ENCODE measurements at regions not wholly inside any gene's neighbourhood (a gene's known extent, or its start where the extent isn't known, plus 50 kb on each side); places are given as distances from the start of the nearest gene placed in this dataset.

GRCh38 chr3:20701641-20702040, 515.6 kb upstream of the SGO1 start:
- TF ChIP-seq CTCF (IDR thresholded peaks at IDR 0.05; ENCODE audit: insufficient read depth, low read depth, low read length, missing control alignments), result no peak
- DNase-seq (ENCODE audit: low read depth), result no peak
- H3K4me3 ChIP-seq (ENCODE audit: low read length), result no peak overlapping the region

GRCh38 chr3:20700714-20701113, 514.7 kb upstream of the SGO1 start:
- no peak for DNase-seq (ENCODE audit: low read depth)
- no peak for TF ChIP-seq CTCF (IDR thresholded peaks at IDR 0.05; ENCODE audit: insufficient read depth, low read depth, low read length, missing control alignments)

GRCh38 chr3:20698896-20699295, 512.9 kb upstream of the SGO1 start:
- H3K4me3 ChIP-seq (ENCODE audit: low read length), result no peak overlapping the region
- no peak for TF ChIP-seq CTCF (IDR thresholded peaks at IDR 0.05; ENCODE audit: insufficient read depth, low read depth, low read length, missing control alignments)
- no peak for DNase-seq (ENCODE audit: low read depth)

More at GRCh38 chr3:20700714-20701113, 514.7 kb upstream of the SGO1 start:
- no peak overlapping the region for H3K4me3 ChIP-seq (ENCODE audit: low read length)

- no peak for TF ChIP-seq CTCF (IDR thresholded peaks at IDR 0.05; ENCODE audit: insufficient read depth, low read depth, low read length, missing control alignments)
- no peak overlapping the region for H3K4me3 ChIP-seq (ENCODE audit: low read length)
- DNase-seq (ENCODE audit: low read depth), result peak; percentile 32
These were observed 510.6 kb upstream of the SGO1 start for GRCh38 chr3:20696388-20697150.

- no peak for DNase-seq (ENCODE audit: low read depth)
- H3K4me3 ChIP-seq (ENCODE audit: low read length), result no peak overlapping the region
- no peak for TF ChIP-seq CTCF (IDR thresholded peaks at IDR 0.05; ENCODE audit: insufficient read depth, low read depth, low read length, missing control alignments)
These were observed 506.7 kb upstream of the SGO1 start for GRCh38 chr3:20692675-20693074.

- DNase-seq (ENCODE audit: low read depth), result no peak
- TF ChIP-seq CTCF (IDR thresholded peaks at IDR 0.05; ENCODE audit: insufficient read depth, low read depth, low read length, missing control alignments), result no peak
- no peak overlapping the region for H3K4me3 ChIP-seq (ENCODE audit: low read length)
These were observed 497.9 kb upstream of the SGO1 start for GRCh38 chr3:20683910-20684309.

- no peak overlapping the region for H3K4me3 ChIP-seq (ENCODE audit: low read length)
- TF ChIP-seq CTCF (IDR thresholded peaks at IDR 0.05; ENCODE audit: insufficient read depth, low read depth, low read length, missing control alignments), result no peak
- DNase-seq (ENCODE audit: low read depth), result no peak
These were observed 496.6 kb upstream of the SGO1 start for GRCh38 chr3:20682573-20682972.

All from epithelial cell of esophagus (primary cell).